Osteoblast (primary cell): ENCODE measurements at regions not wholly inside any gene's neighbourhood (a gene's known extent, or its start where the extent isn't known, plus 50 kb on each side); places are given as distances from the start of the nearest gene placed in this dataset.

Experiments
- DNase-seq: peaks from one replicate; pipeline ENCODE4 v3.0.0; 2011; ENCODE audit warnings: low spot score, mixed read lengths; ENCODE audit not compliant: insufficient read length; ENCODE audit errors: missing footprints
- H2AFZ ChIP-seq: 2 replicates; pipeline ENCODE4 v1.6.0; 2011; ENCODE audit warnings: mild to moderate bottlenecking, low read length
- H3K27ac ChIP-seq: 2 replicates; pipeline ENCODE4 v1.5.1; 2011; ENCODE audit warnings: mild to moderate bottlenecking, low read depth, low read length, moderate library complexity
- H3K27me3 ChIP-seq: 2 replicates; pipeline ENCODE4 v1.6.0; 2012; ENCODE audit warnings: mild to moderate bottlenecking, control low read depth, inconsistent platforms, low read length, moderate library complexity; ENCODE audit not compliant: insufficient read depth
- H3K36me3 ChIP-seq: 2 replicates; pipeline ENCODE4 v1.5.1; 2011; ENCODE audit warnings: mild to moderate bottlenecking, low read length, control low read depth, moderate library complexity; ENCODE audit not compliant: insufficient read depth
- H3K4me1 ChIP-seq: 2 replicates; pipeline ENCODE4 v1.5.1; 2011; ENCODE audit warnings: mild to moderate bottlenecking, low read length, control low read depth, moderate library complexity; ENCODE audit not compliant: insufficient read depth
- H3K4me2 ChIP-seq: 2 replicates; pipeline ENCODE4 v1.6.0; 2011; ENCODE audit warnings: mild to moderate bottlenecking, low read length; ENCODE audit not compliant: insufficient read depth
- H3K4me3 ChIP-seq: fragments of 200-600 bp; sonication (generic); 3 replicates; pipeline ENCODE4 v1.5.1; 2012; ENCODE audit warnings: mild to moderate bottlenecking, low read length, inconsistent platforms; ENCODE audit not compliant: insufficient read depth
- H3K79me2 ChIP-seq: 2 replicates; pipeline ENCODE4 v1.6.0; 2012; ENCODE audit warnings: mild to moderate bottlenecking, low read length, control low read depth, inconsistent platforms; ENCODE audit not compliant: insufficient read depth
- H3K9me3 ChIP-seq: 2 replicates; pipeline ENCODE4 v1.5.1; 2011; ENCODE audit warnings: low read depth, low read length, control low read depth
- H4K20me1 ChIP-seq: 2 replicates; pipeline ENCODE4 v1.6.0; 2012; ENCODE audit warnings: mild to moderate bottlenecking, low read length, control low read depth; ENCODE audit not compliant: insufficient read depth
- TF ChIP-seq, protein P1 (sequence below): IDR thresholded peaks from 2 replicates; pipeline ENCODE4 v1.5.1; 2011; ENCODE audit warnings: mild to moderate bottlenecking, low read depth, low read length, moderate library complexity; ENCODE audit errors: extremely low read depth

DNA sequence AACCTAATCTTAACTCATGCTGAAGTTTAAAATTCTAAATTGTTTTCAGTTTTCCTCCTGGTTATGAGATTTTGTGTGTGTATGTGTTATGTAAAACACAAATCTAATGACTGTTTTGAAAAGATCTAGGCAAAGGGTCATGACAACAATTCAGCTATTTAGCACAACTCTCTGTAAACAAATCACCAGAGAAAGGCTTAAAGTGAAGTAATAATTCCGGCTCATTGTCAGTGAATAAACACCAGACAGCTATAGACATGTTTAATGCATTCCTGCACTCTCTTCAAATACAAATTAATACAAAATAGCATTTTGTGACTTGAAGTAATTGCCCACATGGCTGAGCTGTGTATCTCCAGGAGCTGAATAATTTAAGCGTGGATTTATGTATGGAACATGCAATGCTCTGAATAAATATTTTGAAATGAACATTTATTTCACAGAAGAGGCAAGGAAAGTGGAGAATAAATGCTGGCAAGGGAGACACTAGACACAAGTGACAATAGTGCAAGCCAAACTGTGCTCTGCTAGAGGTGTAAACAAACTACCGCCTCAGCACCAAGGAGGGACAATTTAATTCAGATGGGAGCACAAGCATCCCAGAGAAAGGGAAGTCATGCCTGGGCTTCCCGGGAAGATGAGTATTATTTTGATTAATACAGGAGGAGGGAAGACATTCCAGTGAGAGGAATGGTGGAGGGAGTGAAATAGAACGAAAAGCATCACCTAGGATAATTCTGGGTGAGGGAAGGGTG lies 133.6 kb upstream of the XPO1 start:
- H3K4me1 ChIP-seq, result peaks cover 20% of the 10 kb centered on the region
- no peak for DNase-seq
- H2AFZ ChIP-seq, result peak overlapping the region; percentile 70
- H3K9me3 ChIP-seq, result peaks cover 2% of the 10 kb centered on the region
- TF ChIP-seq, protein P1, sequence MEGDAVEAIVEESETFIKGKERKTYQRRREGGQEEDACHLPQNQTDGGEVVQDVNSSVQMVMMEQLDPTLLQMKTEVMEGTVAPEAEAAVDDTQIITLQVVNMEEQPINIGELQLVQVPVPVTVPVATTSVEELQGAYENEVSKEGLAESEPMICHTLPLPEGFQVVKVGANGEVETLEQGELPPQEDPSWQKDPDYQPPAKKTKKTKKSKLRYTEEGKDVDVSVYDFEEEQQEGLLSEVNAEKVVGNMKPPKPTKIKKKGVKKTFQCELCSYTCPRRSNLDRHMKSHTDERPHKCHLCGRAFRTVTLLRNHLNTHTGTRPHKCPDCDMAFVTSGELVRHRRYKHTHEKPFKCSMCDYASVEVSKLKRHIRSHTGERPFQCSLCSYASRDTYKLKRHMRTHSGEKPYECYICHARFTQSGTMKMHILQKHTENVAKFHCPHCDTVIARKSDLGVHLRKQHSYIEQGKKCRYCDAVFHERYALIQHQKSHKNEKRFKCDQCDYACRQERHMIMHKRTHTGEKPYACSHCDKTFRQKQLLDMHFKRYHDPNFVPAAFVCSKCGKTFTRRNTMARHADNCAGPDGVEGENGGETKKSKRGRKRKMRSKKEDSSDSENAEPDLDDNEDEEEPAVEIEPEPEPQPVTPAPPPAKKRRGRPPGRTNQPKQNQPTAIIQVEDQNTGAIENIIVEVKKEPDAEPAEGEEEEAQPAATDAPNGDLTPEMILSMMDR, result no peak
- H3K27ac ChIP-seq, result no peak overlapping the region
- no peaks in the 10 kb centered on the region for H3K36me3 ChIP-seq
- H3K79me2 ChIP-seq, result no peaks in the 10 kb centered on the region
- peak overlapping the region; percentile 77 for H3K4me2 ChIP-seq
- H3K27me3 ChIP-seq, result peaks cover 4% of the 10 kb centered on the region
- H3K4me3 ChIP-seq, result peak overlapping the region; percentile 65
- H4K20me1 ChIP-seq, result no peaks in the 10 kb centered on the region

DNA sequence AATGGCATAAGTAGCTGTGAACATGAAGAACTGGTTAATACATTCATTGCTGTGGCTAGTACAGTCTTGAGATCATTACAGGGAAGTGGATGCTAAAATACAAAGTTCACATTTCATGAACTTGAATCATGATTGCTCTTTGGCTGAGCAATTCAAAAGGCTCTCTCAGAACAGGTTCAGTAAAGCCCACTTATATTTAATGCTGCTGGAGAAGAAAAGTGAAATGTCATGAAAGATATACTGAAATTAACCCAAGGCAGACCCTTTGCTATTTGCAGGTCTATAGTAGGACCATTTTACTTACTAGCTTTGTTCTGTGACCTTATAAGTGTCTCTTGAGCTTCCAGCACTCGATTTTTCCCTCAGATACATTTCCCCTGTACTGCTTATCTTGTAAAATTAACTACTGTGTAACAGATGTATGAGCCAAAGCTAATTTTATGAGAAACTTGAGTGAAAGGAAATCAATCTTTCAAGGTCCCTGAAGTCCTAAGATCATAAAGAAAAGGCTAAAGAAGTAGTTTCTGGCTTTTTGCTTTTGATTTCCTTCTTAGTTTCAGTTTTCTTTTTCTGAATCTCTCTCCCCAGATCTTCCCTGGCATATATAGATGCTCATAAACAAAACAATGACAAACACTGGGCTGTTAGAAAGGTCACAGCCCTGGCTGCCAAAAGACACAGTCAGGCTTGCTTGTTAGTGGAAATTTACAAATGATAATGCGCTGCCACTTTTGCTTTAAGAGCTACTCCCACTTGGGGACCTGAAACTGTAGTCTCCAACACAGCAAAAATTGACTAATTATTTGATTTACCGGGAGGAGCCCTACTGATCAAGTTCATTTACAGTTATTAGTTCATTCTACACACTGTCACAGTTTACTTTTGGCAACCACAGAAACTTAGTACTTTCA lies 132.7 kb upstream of the XPO1 start:
- Histone ChIP-seq H3K4me1 (peaks cover 20% of the 10 kb centered on the region), H3K36me3 (no peaks in the 10 kb centered on the region), H3K9me3 (peaks cover 2% of the 10 kb centered on the region), H3K27ac (peak overlapping the region; percentile 29), H4K20me1 (no peaks in the 10 kb centered on the region), H2AFZ (peak overlapping the region; percentile 70), H3K4me2 (peak overlapping the region; percentile 77), H3K79me2 (no peaks in the 10 kb centered on the region), H3K4me3 (peak overlapping the region; percentile 65), H3K27me3 (peaks cover 4% of the 10 kb centered on the region)
- no peak for DNase-seq
- TF ChIP-seq, protein P1, result no peak

DNA sequence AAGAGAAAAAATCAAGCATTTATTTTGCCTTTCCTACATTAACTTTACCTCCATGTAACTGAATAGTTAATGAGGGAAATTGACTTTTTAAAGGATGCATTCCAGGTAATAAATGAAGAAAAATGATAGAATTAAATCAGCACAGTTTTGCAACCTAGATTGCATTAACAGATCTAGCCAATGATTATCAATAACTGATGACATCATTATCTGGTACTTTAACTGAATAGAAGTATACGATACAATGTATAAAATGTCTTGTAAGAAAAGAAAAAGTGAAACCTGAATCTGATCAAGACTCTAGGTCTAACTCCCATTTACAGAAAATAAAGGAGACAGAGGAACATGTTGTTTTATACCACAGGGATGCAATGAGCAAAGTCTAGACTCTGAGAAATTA lies 126.0 kb upstream of the XPO1 start:
- Histone ChIP-seq H3K79me2 (no peaks in the 10 kb centered on the region), H2AFZ (no peak overlapping the region), H3K4me2 (no peak overlapping the region), H3K36me3 (no peaks in the 10 kb centered on the region), H4K20me1 (no peaks in the 10 kb centered on the region), H3K27me3 (peaks cover 9% of the 10 kb centered on the region), H3K27ac (no peak overlapping the region), H3K9me3 (no peaks in the 10 kb centered on the region), H3K4me1 (peaks cover 5% of the 10 kb centered on the region), H3K4me3 (no peak overlapping the region)
- TF ChIP-seq, protein P1, result no peak
- no peak for DNase-seq

DNA sequence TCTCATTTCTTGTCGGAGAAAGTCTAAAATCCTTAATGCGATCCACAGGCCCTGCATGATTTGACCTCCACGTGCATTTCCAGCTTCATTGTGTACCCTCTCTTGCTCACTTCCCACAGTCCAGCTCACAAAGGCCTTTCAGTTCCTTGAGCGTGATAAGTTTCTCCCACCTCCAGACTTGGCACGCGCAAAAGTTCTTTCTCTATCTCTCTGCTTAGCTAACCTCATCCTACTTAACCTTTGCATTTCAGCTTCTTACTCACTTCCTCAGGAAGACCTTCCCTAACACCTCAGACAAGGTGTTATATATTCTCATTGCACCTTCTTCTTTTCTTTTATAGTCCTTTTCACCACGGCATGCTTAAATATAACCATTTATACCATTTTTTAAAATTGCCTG lies 124.8 kb upstream of the XPO1 start:
- TF ChIP-seq, protein P1, result no peak
- no peak overlapping the region for H2AFZ ChIP-seq

More for the DNA sequence above, 124.8 kb upstream of the XPO1 start:
- Histone ChIP-seq H3K4me1 (peaks cover 7% of the 10 kb centered on the region), H4K20me1 (no peaks in the 10 kb centered on the region), H3K9me3 (no peaks in the 10 kb centered on the region), H3K4me2 (no peak overlapping the region), H3K27ac (no peak overlapping the region), H3K27me3 (peaks cover 9% of the 10 kb centered on the region), H3K4me3 (no peak overlapping the region), H3K36me3 (no peaks in the 10 kb centered on the region), H3K79me2 (no peaks in the 10 kb centered on the region)
- no peak for DNase-seq
